Raji (cell line): ENCODE measurements at regions not wholly inside any gene's neighbourhood (a gene's known extent, or its start where the extent isn't known, plus 50 kb on each side); places are given as distances from the start of the nearest gene placed in this dataset.

Source experiments
- POLR2A ChIP-seq: IDR thresholded peaks from 2 replicates; pipeline ENCODE4 v1.6.1; 2011; ENCODE audit warnings: low read depth, low read length, control low read depth; ENCODE audit not compliant: insufficient read depth

DNA sequence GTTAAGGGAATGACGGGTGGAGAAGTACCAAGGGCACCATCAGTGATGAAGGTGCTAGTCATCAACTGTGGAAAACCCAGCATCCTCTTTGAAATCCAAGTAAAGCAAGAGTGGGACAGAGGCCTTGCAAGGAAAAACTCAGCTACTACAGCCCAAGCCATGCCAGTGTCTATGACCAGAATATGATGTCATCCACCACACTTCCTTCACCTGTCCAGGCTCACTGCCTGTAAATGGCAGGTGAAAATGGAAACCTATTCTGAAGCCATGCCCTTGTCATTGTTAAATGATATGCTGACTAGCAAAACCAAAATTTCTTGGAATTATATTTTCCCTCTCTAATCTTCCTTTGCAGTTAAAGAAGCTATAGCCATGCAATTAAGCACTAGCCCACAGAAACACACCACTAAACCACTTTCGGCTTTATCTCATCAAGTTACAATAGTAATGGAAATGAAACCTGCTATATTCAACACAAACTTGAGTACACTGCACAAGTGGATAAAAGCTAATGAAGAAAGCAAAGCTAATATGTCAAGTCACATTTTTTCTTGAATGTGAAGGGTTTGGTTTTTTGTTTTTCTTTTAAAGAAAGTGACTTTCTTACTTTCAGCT lies 96.3 kb upstream of the RALGPS2 start:
- TF ChIP-seq POLR2A, result no peak

DNA sequence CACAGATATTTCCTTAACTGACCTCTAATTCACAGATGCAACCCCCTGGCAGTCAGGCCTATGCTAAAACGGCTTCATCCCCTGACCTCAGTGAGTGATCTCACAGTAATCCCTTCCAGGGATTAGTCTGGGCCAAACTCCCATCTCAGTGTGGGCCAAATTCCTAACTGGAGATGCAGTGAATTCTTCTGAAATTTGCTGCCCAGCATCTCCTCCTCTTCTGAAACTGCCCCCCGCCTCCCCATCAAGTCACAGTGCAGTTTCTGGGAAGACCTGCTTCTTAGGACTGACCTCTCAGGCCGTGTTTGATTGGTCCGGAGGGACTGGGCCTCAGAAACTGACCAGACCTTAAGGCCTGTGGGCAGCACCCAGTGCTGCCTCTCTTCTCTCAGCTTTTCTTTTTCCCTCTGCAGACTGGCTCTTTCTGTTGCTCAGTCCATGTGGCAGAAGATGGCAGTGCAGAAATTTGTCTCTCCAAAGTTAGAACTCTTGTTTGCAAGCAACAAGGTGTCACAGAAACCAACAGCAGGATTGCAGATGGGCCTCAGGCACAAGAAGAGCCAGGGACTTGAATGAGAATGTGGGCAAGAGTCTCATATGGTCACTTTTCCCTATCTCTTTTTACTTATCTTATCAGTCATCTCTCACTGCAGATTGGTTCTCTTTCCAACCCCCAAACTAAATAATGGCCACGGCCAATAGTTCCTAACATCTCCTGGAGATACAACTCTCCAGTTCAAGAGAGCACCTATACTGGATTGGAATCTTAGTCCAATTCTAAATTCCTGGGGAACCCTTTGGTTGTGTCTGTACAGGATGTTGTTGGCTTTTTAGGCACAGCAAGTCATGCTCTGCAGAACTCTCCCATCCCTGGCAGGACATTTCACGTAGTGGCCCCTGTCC lies 95.5 kb upstream of the RALGPS2 start:
- TF ChIP-seq POLR2A, result no peak

DNA sequence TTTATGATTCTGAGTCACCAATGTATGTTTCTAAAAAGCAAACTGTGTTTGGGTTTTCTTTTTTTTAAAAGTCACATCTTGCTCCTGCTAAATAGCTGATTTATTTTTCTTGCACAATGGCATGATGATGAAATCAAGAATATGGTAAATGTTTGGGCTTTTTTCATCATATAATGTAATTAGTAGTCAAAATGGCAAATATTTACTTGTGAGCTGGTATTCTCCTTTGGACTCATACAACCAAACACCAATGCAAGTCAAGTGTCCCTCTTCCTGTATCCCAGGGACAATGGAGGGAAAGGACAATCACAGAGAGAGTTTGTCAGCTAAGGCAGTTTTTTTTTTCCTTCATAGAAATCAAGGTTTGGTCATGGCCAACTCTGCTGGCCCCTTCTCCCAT lies 94.6 kb upstream of the RALGPS2 start:
- TF ChIP-seq POLR2A, result no peak

DNA sequence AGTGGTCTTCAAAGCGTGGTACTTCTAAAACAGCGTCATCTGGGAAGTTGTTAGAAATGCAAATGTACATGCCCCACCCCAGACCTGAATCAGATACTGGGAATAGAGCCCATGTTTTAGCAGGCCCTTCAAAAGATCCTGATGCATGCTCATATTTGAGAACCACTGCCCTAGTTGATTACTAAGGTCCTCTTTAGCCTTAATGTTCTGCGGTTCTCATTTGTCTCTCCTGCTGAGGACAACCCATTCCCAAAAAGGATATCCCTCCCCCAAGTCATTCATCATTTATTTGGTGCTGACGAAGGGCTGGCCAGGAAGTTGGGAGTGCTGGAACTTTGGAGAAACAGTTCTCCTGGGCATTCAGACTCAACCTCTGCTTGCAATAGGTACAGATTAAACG lies 92.4 kb upstream of the RALGPS2 start:
- no peak for TF ChIP-seq POLR2A

DNA sequence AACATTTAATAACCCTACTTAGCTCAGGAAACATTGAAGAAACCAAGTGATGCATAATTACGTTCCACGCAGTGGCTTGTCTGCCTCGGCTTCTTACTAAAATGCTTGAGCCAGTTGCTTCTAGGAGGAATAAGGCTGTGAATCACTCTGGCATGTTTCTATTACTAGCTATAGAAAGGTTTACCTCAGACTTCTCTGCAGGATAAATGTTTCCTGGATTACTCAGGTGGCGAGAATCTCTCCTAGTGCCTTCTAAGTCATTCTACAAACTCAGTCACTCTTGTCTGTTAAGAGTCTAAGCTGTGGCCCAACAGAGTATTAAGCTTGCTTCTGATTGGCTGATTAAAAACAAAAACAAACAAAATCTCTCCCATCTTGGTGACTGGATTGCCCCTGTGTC lies 92.0 kb upstream of the RALGPS2 start:
- no peak for TF ChIP-seq POLR2A

DNA sequence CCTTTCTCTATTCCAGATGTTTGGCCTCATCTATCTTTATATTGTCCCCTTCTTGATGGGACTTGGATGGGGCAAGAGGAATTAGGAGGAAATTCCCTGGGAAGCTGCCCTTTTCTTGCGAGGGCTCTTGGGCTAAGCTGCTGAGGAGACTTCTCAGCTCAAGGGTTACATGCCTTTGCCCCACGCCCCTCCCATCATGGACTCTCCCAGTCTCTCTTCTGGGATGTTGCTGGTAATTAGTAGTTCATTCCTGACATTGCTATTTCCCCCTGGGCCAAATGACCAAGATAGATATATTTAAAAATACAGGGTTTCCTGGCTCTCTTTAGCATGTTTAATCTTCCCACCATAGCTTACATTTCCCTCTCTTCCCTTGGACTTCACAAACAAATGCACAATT lies 90.6 kb upstream of the RALGPS2 start:
- no peak for TF ChIP-seq POLR2A

DNA sequence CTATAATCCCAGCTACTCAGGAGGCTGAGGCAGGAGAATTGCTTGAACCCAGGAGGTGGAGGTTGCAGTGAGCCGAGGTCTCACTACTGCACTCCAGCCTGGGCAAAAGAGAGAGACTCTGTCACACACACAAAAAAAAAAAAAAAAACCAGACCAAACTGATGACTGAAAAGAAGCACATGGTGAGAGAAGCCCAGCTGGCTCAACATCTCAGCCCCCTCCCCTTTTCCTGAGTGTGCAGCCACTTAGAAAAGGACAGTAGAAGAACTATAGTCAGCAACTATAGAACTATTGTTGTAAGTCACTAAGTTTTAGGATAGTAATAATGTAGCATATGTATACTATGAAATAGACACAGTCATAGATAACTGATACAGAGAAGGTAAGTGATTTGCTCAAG lies 87.2 kb upstream of the RALGPS2 start:
- TF ChIP-seq POLR2A, result no peak

DNA sequence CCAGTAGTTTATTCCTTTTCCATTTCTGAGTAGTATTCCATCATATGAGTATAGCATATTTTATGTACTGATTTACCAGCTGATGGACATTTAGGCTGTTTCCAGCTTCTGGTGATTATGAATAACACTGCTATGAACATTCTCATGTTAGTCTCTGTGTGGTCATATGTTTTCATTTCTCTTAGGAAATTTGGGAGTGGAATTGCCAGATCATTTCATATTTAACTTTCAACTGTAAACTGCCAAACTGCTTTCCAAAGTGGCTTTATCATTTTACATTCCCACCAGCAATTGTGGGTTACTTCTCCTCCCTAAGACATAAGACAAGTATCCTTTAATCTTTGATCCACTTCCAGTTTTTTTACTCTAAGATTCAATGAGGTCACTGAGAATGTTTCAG lies 85.7 kb upstream of the RALGPS2 start:
- no peak for TF ChIP-seq POLR2A

DNA sequence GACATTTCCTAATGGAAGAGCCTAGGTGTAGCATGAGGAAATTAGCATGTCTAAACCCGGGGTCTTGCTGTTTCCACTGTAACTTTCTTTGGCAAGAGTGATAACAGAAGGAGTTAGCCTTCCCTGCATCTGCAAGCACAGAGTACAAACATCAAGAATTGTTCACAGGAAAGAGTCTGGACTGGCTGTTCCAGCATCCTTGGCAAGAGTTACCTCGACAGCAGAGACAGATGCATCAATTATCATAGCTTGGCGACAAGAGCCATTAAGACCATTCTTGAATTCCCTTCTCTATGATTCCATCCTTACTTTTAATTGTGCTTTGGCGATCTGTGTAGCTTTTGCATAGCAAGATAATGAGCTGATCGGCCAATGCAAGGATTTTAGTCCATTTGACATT lies 82.8 kb upstream of the RALGPS2 start:
- no peak for TF ChIP-seq POLR2A

DNA sequence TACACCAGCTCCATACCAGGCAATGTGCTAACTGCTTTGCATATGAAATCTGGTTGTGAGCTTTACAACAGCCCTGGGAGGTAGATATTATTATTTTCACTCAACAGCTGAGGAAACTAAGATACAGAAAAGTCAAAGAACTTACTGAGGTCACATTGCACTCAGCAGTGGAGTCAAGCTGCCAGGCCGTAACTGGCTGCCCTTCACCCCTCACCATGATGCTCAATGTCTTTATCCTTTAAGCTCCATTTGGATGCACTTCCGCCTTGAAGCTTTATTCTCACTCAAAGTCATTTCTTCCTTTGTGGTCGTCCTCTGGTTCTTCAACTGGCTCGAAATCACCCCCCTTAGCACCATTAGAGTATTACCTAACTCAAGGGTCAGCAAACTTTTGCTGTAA lies 81.7 kb upstream of the RALGPS2 start:
- TF ChIP-seq POLR2A, result no peak

DNA sequence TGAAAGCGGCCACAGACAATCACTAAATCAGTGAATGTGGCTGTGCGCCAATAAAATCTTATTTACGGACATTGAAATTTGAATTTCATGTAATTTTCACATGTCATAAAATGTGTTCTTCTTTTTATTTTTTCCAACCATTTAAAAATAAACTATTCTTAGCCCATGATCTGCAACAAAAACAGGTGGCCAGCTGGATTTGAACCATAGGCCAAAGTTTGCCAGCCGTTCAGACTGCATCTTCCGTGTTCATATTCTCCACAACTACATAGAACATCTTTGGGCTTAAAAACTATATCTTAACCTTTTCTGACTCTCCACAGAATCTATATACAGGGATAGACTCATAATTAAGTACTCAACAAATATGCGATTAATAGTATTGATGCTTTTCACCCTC lies 81.2 kb upstream of the RALGPS2 start:
- TF ChIP-seq POLR2A, result no peak

DNA sequence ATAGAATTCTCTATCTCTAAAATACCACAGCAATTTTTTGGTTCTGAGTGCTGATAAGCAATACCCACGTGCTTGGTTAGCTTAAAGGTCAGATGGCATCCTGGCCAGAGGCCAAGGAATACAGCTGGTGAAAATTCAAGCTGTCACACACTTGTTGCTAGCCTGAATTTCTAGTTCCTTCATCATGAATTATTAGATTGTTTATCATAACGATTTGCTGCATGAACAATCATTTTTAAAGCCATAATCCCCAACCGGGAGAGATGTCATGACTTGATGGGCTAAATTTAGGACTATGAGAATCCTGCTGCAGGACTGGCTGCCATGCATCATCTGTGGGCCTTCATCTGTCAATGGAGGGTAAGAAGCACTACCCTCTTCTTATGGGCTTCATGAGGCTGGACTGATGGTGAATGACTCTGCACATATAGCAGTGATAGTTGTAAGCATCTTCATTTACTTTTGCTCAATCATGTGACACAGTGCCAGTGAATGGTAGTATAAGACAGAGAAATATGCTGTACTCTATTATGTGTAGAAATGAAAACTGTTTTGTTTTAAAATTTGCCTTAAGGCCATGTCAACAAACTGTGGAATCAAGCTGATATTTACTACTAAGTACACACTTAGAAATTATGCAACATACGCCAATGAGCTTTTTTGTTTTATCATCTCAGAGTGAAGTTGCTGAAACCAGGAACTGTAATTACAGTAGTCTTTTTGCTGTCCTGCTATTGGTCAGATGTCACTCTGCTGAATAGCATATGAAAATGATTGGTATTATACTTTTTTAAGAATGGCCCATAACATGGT lies 80.5 kb upstream of the RALGPS2 start:
- no peak for TF ChIP-seq POLR2A

DNA sequence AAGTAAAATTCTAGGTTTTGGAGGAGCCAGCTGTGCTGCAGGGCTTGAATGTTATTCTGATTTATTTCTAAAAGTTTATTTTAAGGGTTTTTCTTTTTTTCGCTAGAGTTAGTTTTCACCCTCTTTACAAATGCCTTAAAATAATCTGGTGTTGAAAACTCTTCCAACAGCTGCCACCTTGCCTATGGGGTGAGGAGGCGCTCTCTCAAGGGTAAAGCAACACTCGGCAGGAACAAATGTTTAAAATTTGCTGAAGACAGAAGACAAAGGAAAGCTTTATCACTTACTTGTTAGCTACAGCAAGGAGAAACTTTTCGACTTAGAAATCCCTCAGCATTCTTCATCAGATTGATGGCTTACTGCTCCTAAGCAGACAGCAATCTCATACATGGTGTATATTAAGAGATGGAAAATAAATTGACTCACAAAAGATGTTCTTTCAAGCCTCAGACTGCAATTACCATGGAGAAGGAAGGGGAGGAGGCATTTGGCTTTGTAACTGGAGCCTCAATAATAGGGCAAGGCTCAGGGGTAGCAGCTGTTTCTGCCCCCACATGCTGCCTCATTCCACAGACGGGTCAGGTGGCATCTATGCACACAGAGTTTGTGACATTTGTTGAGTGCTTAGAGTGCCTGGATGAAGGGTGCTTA lies 79.8 kb upstream of the RALGPS2 start:
- TF ChIP-seq POLR2A, result no peak

DNA sequence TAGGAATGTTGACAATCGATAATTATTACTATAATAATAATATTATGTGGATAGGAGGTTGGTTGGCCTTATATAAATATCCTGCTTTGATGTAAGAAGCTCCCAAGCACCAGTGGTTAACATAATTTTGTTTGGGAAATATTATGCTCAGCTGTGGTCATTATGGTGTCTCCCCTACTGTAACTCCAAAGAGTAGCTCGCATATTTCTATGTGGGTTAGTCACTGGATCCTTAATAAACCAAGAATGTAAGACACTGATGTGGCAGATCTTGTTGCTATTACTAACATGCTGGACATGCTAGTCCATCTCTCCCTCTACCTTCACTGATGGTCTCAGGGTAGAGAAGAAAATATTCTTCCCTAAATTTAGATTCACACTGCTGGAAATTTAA lies 79.2 kb upstream of the RALGPS2 start:
- no peak for TF ChIP-seq POLR2A

DNA sequence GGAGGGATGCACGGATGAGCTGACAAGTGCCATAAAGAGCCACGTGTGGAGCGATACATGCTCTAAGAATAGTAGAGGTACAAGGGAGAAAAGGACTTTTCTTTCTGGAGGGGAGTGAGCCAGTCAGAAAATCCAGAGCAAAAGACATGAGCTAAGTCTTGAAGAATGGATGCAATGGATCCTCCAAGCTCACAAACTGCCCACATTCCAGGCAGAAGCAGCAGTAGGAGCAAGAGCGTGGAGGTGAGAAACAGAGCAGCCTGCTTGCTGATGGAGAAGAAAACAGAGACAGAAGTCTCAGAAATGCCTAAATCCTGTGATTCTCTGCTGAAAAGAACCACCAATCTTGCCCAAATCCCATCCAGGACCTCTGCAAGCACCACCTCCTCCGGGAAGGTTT lies 78.2 kb upstream of the RALGPS2 start:
- TF ChIP-seq POLR2A, result no peak
